Neuron (in vitro differentiated cells): ENCODE measurements at regions not wholly inside any gene's neighbourhood (a gene's known extent, or its start where the extent isn't known, plus 50 kb on each side); places are given as distances from the start of the nearest gene placed in this dataset.

ENCODE experiments used
- H2AFZ ChIP-seq: one replicate; pipeline ENCODE4 v1.6.1; 2013; ENCODE audit warnings: low read depth, mild to moderate bottlenecking, inconsistent platforms, low read length, moderate library complexity
- H3K27me3 ChIP-seq: one replicate; pipeline ENCODE4 v1.6.1; 2013; ENCODE audit warnings: low read length; ENCODE audit not compliant: insufficient read depth
- H3K36me3 ChIP-seq: one replicate; pipeline ENCODE4 v1.6.1; 2013; ENCODE audit warnings: low read length; ENCODE audit not compliant: insufficient read depth
- H3K4me1 ChIP-seq: one replicate; pipeline ENCODE4 v1.6.1; 2013; ENCODE audit warnings: low read length; ENCODE audit not compliant: insufficient read depth
- H3K4me3 ChIP-seq: 2 replicates; pipeline ENCODE4 v1.5.1; 2013; ENCODE audit warnings: mild to moderate bottlenecking, low read length, moderate library complexity
- H3K9me3 ChIP-seq: one replicate; pipeline ENCODE4 v1.6.1; 2013; ENCODE audit warnings: low read length

DNA sequence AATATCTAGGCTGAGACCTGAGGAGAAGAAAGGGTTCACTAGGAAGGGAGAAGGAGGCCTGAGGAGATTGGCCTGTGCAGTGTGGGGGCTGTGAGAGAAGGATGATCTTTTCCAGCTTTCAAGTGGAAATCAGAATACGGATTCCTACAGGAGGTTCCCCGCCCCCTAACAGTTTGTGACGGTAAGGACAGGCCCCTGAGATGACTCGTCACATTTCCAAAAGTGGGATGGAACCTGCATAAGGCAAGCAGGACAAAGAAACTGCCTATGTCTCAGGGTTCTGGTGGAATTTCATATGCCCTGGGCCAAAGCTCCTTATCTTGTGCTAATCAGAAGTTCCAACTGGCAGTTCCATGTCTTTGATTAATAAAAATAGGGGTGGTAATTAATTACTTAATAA lies 275.6 kb downstream of the SNX10 start:
- Histone ChIP-seq H3K4me3 (no peak overlapping the region), H3K36me3 (no peaks in the 10 kb centered on the region), H3K4me1 (no peaks in the 10 kb centered on the region), H3K9me3 (peaks cover 2% of the 10 kb centered on the region), H3K27me3 (no peaks in the 10 kb centered on the region), H2AFZ (no peak overlapping the region)

DNA sequence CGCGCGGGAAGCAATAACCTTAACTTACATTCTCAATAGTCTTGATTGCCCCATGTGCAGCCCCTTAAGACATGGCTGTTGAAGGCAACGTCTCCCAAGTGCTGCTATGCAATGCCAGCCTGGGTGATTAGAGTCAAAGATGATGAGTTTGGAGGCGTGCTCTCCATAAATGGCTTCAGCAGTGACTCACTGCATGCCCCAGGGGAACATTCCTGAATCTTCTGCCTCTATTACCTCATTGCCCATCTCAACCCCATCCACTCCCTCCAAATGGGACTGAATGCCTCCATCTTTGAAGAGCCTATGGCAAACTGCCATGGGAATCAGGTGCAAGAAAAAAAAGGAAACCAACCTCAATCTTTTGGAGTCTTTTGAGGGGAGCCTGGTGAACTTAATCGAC lies 282.8 kb downstream of the SNX10 start:
- H3K36me3 ChIP-seq: no peaks in the 10 kb centered on the region
- no peak overlapping the region for H2AFZ ChIP-seq
- H3K27me3 ChIP-seq: no peaks in the 10 kb centered on the region
- no peak overlapping the region for H3K4me3 ChIP-seq
- H3K9me3 ChIP-seq: peaks cover 2% of the 10 kb centered on the region
- H3K4me1 ChIP-seq: no peaks in the 10 kb centered on the region

DNA sequence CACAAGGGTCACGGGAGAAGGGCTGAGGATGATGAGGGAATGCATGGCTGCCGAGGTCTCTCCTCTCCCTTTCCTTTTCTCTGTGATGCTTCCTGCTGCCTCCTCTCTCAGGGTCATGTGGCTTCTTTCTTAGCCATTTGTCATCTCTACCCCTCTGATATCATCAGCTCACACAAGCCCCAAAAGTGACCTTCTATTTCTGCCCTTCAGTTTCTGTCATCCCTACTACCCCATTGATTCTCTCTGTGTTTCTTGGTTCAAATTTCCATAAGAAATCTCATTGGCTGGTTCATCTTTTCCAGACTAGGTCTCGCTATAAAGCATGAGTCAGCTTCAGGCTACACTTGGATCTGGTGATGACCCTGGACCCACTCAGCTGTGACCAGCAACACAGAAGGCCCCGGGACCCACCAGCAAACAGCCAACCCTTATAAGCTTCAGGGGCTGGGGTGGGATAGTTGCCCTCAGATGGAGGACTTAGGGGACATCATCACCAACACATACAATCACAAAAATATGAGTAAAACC lies 284.3 kb downstream of the SKAP2 start:
- H3K4me1 ChIP-seq: no peaks in the 10 kb centered on the region
- H3K9me3 ChIP-seq: no peaks in the 10 kb centered on the region
- H3K4me3 ChIP-seq: no peak overlapping the region
- H2AFZ ChIP-seq: no peak overlapping the region
- H3K27me3 ChIP-seq: peaks cover 3% of the 10 kb centered on the region
- H3K36me3 ChIP-seq: no peaks in the 10 kb centered on the region

DNA sequence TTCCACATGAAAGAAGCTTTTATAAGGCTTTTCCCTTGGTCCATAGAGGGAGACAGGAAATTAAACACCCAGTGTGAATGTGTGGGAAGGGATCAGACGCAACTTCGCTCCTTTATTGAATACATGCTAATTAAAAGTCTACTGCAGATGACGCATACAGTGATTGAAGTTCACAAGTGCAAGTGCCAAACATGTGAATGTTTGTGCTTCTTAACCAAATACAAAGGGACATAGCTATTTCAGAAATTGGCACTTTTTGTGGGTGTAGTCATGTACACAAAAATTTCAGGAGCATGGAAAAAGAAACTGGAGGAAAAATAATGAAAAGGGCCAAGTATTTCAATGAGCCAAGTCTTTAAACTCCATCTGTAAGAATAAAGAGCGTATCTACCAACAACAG lies 283.7 kb downstream of the SKAP2 start:
- Histone ChIP-seq H3K9me3 (no peaks in the 10 kb centered on the region), H3K4me1 (no peaks in the 10 kb centered on the region), H3K36me3 (no peaks in the 10 kb centered on the region), H3K27me3 (peaks cover 7% of the 10 kb centered on the region), H3K4me3 (no peak overlapping the region), H2AFZ (no peak overlapping the region)

DNA sequence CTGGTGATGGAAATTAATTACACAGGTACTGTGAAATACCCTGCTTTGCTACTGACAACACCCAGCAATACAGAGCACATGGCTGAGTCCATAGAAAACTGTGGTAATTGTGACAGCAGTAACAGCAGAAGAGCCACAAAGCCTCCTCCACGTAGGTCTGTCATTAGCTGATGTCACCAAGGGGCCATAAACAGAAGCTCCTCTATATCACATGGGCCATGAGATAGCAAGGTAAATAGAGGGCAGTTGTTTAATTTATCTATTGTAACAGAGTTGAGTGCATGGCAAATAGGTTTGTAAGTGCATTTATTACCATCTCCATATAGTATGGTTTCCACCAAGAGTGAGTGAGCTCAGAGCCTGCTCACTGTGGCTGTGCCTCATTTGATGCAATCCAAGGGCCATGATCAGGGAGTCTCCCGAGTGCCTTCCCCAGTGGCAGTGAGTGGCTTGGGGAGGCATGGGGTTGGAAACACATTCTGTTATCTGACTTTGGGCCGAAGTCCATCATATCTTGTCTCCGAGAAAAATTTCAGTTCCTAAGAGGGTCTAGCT lies 281.2 kb downstream of the SKAP2 start:
- Histone ChIP-seq H3K36me3 (no peaks in the 10 kb centered on the region), H3K4me3 (no peak overlapping the region), H2AFZ (no peak overlapping the region), H3K27me3 (peaks cover 18% of the 10 kb centered on the region), H3K4me1 (no peaks in the 10 kb centered on the region), H3K9me3 (no peaks in the 10 kb centered on the region)

DNA sequence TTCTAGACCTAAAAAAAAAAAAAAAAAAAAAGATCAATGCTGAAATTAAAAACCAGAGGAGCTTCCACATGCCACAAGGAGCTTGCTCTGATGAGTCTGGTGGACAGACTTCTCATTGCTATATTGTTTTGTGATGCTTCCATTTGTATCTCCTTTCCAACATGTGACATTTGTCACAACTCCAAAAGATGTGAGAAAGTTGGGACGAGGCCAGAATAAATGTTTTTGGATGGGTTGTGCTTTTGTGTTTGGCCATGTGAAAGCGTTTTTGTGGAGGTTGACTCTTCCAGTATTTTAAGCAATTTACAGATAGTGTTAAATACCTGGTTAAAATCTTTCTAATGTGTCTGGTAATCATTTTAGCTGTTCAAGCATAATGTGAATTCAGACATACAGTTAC lies 280.1 kb downstream of the SKAP2 start:
- no peaks in the 10 kb centered on the region for H3K36me3 ChIP-seq
- H3K4me1 ChIP-seq: no peaks in the 10 kb centered on the region
- no peak overlapping the region for H3K4me3 ChIP-seq
- no peaks in the 10 kb centered on the region for H3K9me3 ChIP-seq
- peaks cover 18% of the 10 kb centered on the region for H3K27me3 ChIP-seq
- no peak overlapping the region for H2AFZ ChIP-seq

DNA sequence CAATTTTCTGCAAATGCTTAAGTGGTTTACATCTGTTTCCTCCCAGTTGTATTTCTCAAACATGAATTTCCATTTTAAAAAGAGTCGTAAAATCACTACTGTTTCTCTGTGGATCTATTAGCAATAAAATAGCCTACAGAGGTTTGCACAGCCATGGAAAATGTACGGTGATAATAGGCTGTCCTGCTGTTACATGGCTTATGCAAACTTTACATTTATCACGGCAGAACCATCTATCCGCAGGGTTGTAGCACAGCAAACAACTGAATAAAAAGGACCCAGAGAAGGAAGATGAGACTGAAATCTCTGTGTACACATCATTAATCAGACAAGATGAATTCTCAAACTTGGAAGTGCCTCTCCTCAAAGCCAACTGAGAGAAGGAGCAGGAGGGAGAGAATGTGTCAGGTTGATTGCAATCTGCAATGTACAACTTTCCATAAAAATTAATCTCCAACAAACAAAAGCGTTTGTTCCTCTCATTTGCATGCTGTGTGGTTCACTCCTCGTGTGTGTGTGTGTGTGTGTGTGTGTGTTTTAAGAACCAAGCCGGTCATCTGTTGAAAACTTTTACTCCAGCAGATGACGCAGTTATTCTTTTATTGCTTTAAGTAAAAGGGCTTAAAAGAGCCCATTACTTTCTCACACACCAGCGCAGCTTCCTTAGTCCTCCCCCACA lies 279.3 kb downstream of the SKAP2 start:
- Histone ChIP-seq H3K36me3 (no peaks in the 10 kb centered on the region), H2AFZ (no peak overlapping the region), H3K4me3 (no peak overlapping the region), H3K27me3 (peaks cover 18% of the 10 kb centered on the region), H3K4me1 (no peaks in the 10 kb centered on the region), H3K9me3 (no peaks in the 10 kb centered on the region)

DNA sequence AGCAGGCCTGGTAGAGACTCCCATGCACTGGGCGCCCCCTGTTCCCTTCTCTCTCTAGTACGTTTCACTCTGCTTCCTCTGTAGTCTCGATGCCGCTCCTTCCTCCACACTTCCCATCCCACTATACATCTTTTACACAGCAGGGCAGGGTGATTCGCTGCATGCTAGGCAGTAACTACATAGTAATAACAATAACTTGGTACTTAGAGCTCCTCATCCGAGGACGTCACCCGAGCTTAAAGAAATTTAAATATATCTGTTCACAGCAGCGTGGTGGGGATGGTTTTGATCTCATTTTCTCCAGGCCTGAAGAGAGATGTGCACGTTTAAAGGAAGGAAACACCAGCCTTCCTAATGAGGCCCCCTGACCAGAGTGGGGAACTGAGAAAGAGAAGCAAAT lies 276.9 kb downstream of the SKAP2 start:
- H3K4me3 ChIP-seq: no peak overlapping the region
- H2AFZ ChIP-seq: no peak overlapping the region
- H3K4me1 ChIP-seq: no peaks in the 10 kb centered on the region
- no peaks in the 10 kb centered on the region for H3K36me3 ChIP-seq
- no peaks in the 10 kb centered on the region for H3K9me3 ChIP-seq
- peaks cover 21% of the 10 kb centered on the region for H3K27me3 ChIP-seq

DNA sequence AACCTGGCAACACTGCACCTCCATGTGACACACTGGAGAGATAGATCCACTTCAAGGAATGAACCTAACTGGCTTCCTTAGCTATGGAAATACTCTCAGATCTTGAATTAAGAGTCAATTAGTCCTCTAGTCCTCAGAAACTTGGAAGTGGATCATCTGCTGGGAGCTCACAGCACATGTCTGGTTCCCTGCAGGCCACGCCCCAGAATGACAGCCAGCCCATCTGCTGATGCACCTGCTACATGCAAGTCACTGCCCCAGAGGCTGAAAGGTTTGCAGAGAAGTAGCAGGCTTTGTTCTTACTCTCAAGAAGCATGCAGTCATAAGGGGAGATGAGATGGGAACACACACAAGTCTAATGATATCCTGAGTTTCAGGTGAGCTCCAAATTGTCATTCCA lies 275.9 kb downstream of the SKAP2 start:
- H3K9me3 ChIP-seq: no peaks in the 10 kb centered on the region
- H3K4me3 ChIP-seq: no peak overlapping the region
- H3K36me3 ChIP-seq: no peaks in the 10 kb centered on the region
- no peak overlapping the region for H2AFZ ChIP-seq
- peaks cover 21% of the 10 kb centered on the region for H3K27me3 ChIP-seq
- H3K4me1 ChIP-seq: no peaks in the 10 kb centered on the region

DNA sequence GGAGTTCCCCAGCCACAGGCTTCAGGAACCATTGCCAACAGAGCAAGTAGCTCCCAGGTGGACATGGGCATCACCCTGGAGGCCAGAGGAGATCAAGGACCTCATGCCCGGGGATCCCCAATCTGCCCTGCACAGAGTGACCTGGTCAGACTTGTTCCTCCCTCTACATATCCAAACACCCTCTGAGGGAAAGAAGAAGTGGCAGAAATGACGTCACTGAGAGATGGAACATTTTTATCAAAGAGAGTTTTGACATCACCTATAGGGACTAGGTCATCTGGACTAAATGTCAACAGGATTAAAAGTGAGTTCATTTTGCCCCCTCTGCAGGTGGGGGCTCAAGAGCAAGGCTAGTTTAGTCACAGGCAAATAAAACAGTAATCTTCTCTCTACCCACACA lies 273.7 kb downstream of the SKAP2 start:
- Histone ChIP-seq H3K27me3 (peaks cover 22% of the 10 kb centered on the region), H2AFZ (no peak overlapping the region), H3K4me1 (peaks cover 1% of the 10 kb centered on the region), H3K9me3 (no peaks in the 10 kb centered on the region), H3K4me3 (no peak overlapping the region), H3K36me3 (no peaks in the 10 kb centered on the region)

DNA sequence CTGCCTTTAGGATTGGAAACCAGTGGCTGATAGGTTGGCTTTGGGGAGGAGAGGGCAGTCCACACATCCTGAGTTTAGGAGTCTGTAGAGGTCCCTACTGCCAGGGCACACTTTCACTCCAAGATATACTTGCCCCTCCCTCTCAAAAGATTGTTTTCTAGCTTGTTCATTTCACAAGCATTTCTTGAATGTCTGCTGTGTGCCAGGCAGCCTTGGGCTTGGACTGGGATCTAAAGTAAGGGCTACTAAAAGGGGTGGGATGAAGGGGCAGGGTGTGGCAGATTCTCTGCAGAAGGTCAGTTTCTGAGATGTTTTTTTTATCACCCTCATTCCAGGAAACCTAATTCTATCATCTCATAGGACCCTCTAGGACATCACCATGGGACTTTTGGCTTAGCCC lies 272.4 kb downstream of the SKAP2 start:
- H3K4me3 ChIP-seq: no peak overlapping the region
- no peaks in the 10 kb centered on the region for H3K36me3 ChIP-seq
- H3K27me3 ChIP-seq: peaks cover 18% of the 10 kb centered on the region
- H3K9me3 ChIP-seq: no peaks in the 10 kb centered on the region
- peaks cover 7% of the 10 kb centered on the region for H3K4me1 ChIP-seq
- H2AFZ ChIP-seq: no peak overlapping the region

DNA sequence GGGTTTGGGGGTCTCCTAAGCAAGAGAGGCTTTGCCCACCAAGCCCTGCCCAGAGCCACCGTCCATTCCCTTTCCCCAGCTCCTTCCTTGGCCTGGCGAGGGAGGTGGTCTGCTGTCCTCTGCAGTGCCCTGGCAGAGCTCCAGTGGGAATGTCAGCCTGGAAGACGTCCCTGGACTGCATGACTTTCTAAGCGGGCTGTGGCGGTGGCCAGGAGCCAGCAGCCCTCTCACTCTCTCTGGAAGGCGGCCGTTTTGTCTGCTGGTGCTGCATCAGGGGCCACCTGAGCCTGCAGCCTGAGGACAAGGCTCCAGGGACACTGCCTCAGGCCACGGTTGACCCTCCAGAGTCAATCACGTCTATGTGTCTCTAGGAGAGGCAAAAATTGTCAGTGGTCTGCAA lies 271.0 kb downstream of the SKAP2 start:
- Histone ChIP-seq H2AFZ (no peak overlapping the region), H3K27me3 (peaks cover 11% of the 10 kb centered on the region), H3K36me3 (no peaks in the 10 kb centered on the region), H3K9me3 (no peaks in the 10 kb centered on the region), H3K4me3 (no peak overlapping the region), H3K4me1 (peaks cover 7% of the 10 kb centered on the region)

DNA sequence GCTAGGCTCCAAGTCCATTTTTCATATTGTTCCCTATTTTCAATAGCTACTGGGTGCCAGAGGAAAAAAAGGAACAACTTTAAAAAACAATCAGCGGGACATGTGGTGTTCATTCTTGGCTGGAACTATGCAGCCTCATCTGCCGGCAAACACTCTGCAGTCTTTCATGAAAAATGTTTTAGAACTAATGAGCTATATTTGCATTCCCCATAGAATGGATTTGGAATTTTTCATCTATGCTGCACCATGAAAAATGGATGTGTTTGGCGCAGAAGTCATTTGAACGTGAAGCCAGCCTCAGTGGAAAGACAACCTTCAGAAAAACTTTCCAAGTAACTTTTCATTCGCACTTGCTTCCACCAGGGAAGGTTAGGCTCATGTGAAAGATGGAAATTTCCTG lies 270.5 kb downstream of the SKAP2 start:
- no peak overlapping the region for H3K4me3 ChIP-seq

DNA sequence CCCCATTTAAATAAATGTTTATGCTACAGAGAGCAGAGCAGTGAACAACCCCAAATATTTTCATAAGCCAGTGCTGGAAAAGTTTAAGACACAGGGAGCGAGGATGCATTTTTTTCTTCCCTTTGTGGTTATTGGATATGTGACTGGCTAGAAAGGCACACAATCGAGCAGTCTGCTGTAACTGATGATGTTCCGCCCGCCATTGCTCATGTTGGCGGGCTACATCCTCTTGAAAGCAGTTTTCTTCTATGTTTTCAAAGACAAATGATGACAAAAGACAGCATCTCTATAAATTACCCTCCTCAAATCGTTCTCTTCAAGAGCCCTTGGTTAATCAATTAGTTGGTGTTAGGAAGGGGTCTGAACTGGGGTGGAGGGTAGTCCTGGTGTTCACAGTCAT lies 269.8 kb downstream of the SKAP2 start:
- peaks cover 7% of the 10 kb centered on the region for H3K4me1 ChIP-seq
- peaks cover 11% of the 10 kb centered on the region for H3K27me3 ChIP-seq
- no peaks in the 10 kb centered on the region for H3K36me3 ChIP-seq
- no peak overlapping the region for H2AFZ ChIP-seq
- no peak overlapping the region for H3K4me3 ChIP-seq
- H3K9me3 ChIP-seq: no peaks in the 10 kb centered on the region

More for the DNA sequence above, 270.5 kb downstream of the SKAP2 start:
- no peak overlapping the region for H2AFZ ChIP-seq
- peaks cover 11% of the 10 kb centered on the region for H3K27me3 ChIP-seq
- H3K36me3 ChIP-seq: no peaks in the 10 kb centered on the region
- H3K4me1 ChIP-seq: peaks cover 7% of the 10 kb centered on the region
- H3K9me3 ChIP-seq: no peaks in the 10 kb centered on the region
